HG03575 (cell line): ENCODE measurements at regions not wholly inside any gene's neighbourhood (a gene's known extent, or its start where the extent isn't known, plus 50 kb on each side); places are given as distances from the start of the nearest gene placed in this dataset.

Experiments used
- ATAC-seq: cut with Tn5 transposase; IDR thresholded peaks from one replicate; pipeline ENCODE4 v1.9.1; 2021; ENCODE audit not compliant: unreplicated experiment, insufficient number of reproducible peaks, low FRiP score; ENCODE audit errors: extremely low read depth

- ATAC-seq = no peak
Measured at GRCh38 chr18:38010971-38011857, 445.6 kb upstream of the CELF4 start.

GRCh38 chr18:38010037-38010436, 444.4 kb upstream of the CELF4 start:
- no peak for ATAC-seq

- ATAC-seq = no peak
Measured at GRCh38 chr18:38009320-38009719, 443.7 kb upstream of the CELF4 start.

GRCh38 chr18:38007676-38008330, 442.2 kb upstream of the CELF4 start:
- no peak for ATAC-seq

- ATAC-seq = no peak
Measured at GRCh38 chr18:38007026-38007425, 441.4 kb upstream of the CELF4 start.

GRCh38 chr18:38006541-38006940, 440.9 kb upstream of the CELF4 start:
- no peak for ATAC-seq

- ATAC-seq = no peak
Measured at GRCh38 chr18:37997695-37998094, 432.1 kb upstream of the CELF4 start.

- no peak for ATAC-seq
Measured at GRCh38 chr18:37987901-37988300, 422.3 kb upstream of the CELF4 start.

GRCh38 chr18:37986665-37987064, 421.1 kb upstream of the CELF4 start:
- no peak for ATAC-seq

GRCh38 chr18:37985126-37985525, 419.5 kb upstream of the CELF4 start:
- ATAC-seq = no peak

GRCh38 chr18:37980556-37980955, 415.0 kb upstream of the CELF4 start:
- no peak for ATAC-seq

GRCh38 chr18:37975446-37975845, 409.8 kb upstream of the CELF4 start:
- ATAC-seq = no peak

GRCh38 chr18:37967261-37967660, 401.7 kb upstream of the CELF4 start:
- no peak for ATAC-seq

GRCh38 chr18:37965572-37965970, 400.0 kb upstream of the CELF4 start:
- no peak for ATAC-seq

- no peak for ATAC-seq
Measured at GRCh38 chr18:37964885-37965571, 399.4 kb upstream of the CELF4 start.

GRCh38 chr18:37963837-37964236, 398.2 kb upstream of the CELF4 start:
- no peak for ATAC-seq

GRCh38 chr18:37962316-37962966, 396.8 kb upstream of the CELF4 start:
- ATAC-seq = no peak

GRCh38 chr18:37958499-37958898, 392.9 kb upstream of the CELF4 start:
- no peak for ATAC-seq

- ATAC-seq = no peak
Measured at GRCh38 chr18:37956902-37957301, 391.3 kb upstream of the CELF4 start.
